Lower lobe of right lung (tissue), 2 donors: ENCODE measurements at regions not wholly inside any gene's neighbourhood (a gene's known extent, or its start where the extent isn't known, plus 50 kb on each side); places are given as distances from the start of the nearest gene placed in this dataset.

Experiments used
- ATAC-seq, 2 donors: fragments of 200-7000 bp; cut with Tn5 transposase; one replicate each; pipeline ENCODE4 v1.9.1; 2020 to 2022; ENCODE audit warnings: mild to moderate bottlenecking in 2 of 2, moderate library complexity in 2 of 2
- DNase-seq: peaks from one replicate; pipeline ENCODE4 v3.0.0-alpha.2; 2020
- H3K27ac ChIP-seq: fragments of 200-600 bp; one replicate; pipeline ENCODE4 v1.8.0; 2022
- H3K27me3 ChIP-seq: fragments of 200-600 bp; one replicate; pipeline ENCODE4 v1.8.0; 2022; ENCODE audit warnings: low read depth
- H3K36me3 ChIP-seq: fragments of 200-600 bp; one replicate; pipeline ENCODE4 v1.8.0; 2022; ENCODE audit warnings: mild to moderate bottlenecking
- H3K4me1 ChIP-seq: fragments of 200-600 bp; one replicate; pipeline ENCODE4 v1.8.0; 2022
- H3K4me3 ChIP-seq: fragments of 200-600 bp; one replicate; pipeline ENCODE4 v1.8.0; 2022; ENCODE audit warnings: mild to moderate bottlenecking
- H3K9me3 ChIP-seq: fragments of 200-600 bp; one replicate; pipeline ENCODE4 v1.8.0; 2022
- intact Hi-C: fragments of 100-400 bp; cut with DNase I; formaldehyde crosslinking; loops from one replicate; pipeline ENCODE4 v1.11.0; 2022
- TF ChIP-seq, protein P1 (sequence below): fragments of 200-600 bp; IDR thresholded peaks from one replicate; pipeline ENCODE4 v1.8.0; 2022; ENCODE audit warnings: antibody characterized with exemption, mild to moderate bottlenecking
- donor health status: DM: no; HTN: yes; CAD: no; lungs with severe emphysema.

DNA sequence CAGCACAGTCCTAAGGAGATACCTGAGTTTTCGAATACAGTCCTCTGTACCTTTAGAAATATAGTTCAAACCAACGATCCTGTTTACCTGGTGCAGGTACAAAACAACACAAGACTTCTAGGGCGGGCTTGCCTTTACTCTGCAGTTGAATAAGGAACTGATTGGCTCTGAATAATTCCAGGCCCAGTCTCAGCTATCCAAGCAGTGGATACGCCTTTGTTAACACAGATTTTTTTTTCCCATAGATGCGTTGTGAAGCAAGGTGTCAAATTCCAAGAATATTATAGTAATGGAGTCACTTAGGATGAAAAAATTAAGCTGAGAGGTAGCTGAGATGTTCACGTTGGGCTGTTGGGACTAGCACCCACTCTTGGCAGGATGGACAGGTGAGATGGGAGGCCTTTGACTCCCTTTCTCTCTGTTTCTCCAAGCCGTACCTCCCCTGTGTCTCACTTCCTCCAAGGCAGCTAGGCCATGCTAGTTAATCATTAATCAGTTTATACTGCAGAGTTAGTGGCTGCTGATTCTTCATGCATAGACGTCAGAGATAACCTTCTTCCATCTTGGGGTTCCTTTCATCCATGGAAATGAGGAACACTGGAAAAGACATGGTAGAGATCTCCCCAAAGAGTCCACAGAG, 380.8 kb upstream of the ACVR2A start:
- Histone ChIP-seq H3K4me1 (no peaks in the 10 kb centered on the region), H3K4me3 (no peak overlapping the region), H3K9me3 (no peaks in the 10 kb centered on the region), H3K27ac (no peak overlapping the region), H3K36me3 (no peaks in the 10 kb centered on the region), H3K27me3 (no peaks in the 10 kb centered on the region)
- intact Hi-C loops, result no loop called here
- DNase-seq (no peak), ATAC-seq (no peak)
- TF ChIP-seq, protein P1, sequence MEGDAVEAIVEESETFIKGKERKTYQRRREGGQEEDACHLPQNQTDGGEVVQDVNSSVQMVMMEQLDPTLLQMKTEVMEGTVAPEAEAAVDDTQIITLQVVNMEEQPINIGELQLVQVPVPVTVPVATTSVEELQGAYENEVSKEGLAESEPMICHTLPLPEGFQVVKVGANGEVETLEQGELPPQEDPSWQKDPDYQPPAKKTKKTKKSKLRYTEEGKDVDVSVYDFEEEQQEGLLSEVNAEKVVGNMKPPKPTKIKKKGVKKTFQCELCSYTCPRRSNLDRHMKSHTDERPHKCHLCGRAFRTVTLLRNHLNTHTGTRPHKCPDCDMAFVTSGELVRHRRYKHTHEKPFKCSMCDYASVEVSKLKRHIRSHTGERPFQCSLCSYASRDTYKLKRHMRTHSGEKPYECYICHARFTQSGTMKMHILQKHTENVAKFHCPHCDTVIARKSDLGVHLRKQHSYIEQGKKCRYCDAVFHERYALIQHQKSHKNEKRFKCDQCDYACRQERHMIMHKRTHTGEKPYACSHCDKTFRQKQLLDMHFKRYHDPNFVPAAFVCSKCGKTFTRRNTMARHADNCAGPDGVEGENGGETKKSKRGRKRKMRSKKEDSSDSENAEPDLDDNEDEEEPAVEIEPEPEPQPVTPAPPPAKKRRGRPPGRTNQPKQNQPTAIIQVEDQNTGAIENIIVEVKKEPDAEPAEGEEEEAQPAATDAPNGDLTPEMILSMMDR, result no peak

DNA sequence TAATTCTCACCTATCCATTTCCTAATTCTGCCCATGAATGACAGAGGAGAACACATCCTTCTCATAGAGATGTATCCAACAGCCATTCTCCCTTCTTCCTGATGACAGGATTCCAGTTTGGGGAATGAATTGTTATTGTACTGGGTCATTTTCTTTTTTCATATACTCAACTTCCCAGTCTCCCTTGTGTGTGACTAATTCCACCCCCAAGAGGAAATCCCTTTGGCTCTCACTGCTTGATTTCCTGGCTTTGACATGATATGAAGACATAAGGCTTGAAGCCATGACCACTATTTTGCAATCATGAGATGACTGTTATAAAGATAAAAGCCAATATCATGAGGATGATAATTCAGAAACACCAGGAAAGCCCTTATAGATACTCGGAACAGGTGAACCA, 384.7 kb upstream of the ACVR2A start:
- Histone ChIP-seq H3K27me3 (no peaks in the 10 kb centered on the region), H3K36me3 (no peaks in the 10 kb centered on the region), H3K4me1 (no peaks in the 10 kb centered on the region), H3K4me3 (no peak overlapping the region), H3K9me3 (no peaks in the 10 kb centered on the region), H3K27ac (no peak overlapping the region)
- TF ChIP-seq, protein P1, result no peak
- DNase-seq, result no peak
- peak in 1 of 2 donors; percentile 43 for ATAC-seq
- intact Hi-C loops, result no loop called here

DNA sequence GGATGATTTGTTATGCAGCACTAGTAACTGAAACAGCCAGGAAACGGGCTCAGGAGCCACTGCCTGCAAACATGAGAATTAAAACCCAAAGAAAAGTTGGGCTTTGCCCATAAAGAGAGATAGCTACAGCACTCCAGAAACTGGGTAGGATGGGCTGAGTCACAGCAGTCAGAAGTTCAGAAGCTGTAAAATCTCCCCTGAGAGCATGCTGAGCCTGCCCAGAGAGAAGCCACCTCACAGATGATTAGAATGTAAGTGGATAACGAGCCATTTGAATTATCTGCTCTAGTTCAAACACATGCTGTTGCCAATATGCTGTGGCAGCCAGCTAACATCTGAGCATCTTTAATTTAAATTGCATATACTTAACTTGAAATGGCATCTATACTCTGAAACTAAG, 388.1 kb upstream of the ACVR2A start:
- H3K4me3 ChIP-seq, result no peak overlapping the region
- H3K27ac ChIP-seq, result no peak overlapping the region
- no peaks in the 10 kb centered on the region for H3K36me3 ChIP-seq
- no peaks in the 10 kb centered on the region for H3K27me3 ChIP-seq
- TF ChIP-seq, protein P1, result no peak
- no peaks in the 10 kb centered on the region for H3K9me3 ChIP-seq
- DNase-seq (no peak), ATAC-seq (no peak)
- no peaks in the 10 kb centered on the region for H3K4me1 ChIP-seq
- intact Hi-C loops, result no loop called here

DNA sequence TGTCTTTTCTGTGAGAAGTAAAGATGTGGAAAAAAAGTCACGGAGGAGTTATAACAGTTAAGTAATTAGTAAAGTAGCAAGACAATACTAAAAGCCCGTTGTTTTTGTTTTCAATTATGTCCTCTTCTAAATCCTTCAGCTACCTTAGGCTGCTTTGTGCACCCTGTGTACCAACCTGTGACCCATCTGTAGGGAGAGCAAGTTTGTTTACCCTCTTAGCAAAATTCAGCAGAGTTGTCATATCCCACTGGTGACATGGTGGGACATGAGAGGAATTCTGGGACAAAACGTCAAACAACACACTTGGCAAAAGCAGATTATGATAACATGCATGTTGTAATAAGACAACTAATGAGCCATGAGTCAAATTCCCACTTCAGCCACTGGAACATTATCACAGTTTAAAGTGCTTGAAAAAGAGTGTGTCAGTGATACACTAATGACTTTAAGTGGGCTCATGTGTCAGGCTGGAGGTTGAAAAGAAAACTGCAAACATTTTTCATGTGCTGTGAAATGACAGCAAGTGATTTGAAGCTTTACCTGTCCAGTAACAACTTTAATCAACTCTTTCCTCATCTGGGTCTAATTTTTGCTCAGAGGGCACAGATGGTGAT, 392.8 kb upstream of the ACVR2A start:
- DNase-seq (no peak), ATAC-seq (no peak)
- TF ChIP-seq, protein P1, result no peak
- intact Hi-C loops, result no loop called here
- H3K27me3 ChIP-seq, result no peaks in the 10 kb centered on the region
- H3K9me3 ChIP-seq, result no peaks in the 10 kb centered on the region
- H3K4me3 ChIP-seq, result no peak overlapping the region
- no peaks in the 10 kb centered on the region for H3K4me1 ChIP-seq
- H3K27ac ChIP-seq, result no peak overlapping the region
- no peaks in the 10 kb centered on the region for H3K36me3 ChIP-seq

DNA sequence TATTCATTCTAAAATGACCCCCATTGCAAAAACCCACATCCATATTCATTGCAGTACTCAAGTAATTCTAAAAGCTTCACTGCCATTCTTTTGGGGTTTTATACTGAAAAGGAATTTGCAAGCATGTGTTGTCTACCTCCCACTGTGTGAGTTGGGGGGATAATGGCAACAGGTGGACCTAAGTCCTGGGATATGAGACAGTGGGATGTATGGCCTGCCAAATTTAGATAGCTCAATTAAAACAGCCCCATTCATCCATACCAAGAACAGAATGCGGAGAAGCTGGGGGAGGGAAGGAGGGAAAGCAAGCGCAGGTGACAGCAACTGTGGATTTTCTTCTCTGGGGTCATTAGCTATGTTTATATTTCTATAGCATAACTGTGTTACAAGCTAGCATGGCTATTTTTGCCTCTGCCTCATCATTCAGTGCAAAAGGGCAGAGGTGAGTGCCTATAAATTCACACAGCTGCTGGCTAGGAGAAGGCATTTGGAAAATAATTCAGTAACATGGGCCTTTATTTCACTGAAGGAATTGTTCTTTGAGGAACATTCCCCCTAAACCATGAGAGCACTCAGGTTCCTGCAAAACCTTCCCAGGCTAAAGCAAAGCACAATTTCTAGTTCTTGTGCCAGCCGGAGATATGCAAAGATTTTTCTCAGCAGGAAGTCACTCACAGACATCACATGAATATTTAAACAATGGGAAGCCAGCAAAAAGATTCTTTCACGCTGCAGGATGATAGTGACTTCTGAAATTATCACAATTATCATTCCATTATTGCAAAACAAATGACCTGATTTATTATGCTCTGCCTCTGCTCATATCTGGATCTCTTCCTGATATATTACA, 393.9 kb upstream of the ACVR2A start:
- Histone ChIP-seq H3K9me3 (no peaks in the 10 kb centered on the region), H3K4me1 (no peaks in the 10 kb centered on the region), H3K36me3 (no peaks in the 10 kb centered on the region), H3K27me3 (no peaks in the 10 kb centered on the region), H3K4me3 (no peak overlapping the region), H3K27ac (no peak overlapping the region)
- intact Hi-C loops, result no loop called here
- TF ChIP-seq, protein P1, result no peak
- ATAC-seq (no peak), DNase-seq (no peak)
